NOMO-1 (cell line): ENCODE measurements at regions not wholly inside any gene's neighbourhood (a gene's known extent, or its start where the extent isn't known, plus 50 kb on each side); places are given as distances from the start of the nearest gene placed in this dataset.
A peak's percentile ranks its signal among the peaks of the same experiment; 100 is the strongest.

Experiments used
- DNase-seq, 2 experiments: peaks; one replicate each; lab custom pipeline; 2025; ENCODE audit not compliant: unreplicated experiment in 2 of 2; lab: John Stamatoyannopoulos, UW

DNA sequence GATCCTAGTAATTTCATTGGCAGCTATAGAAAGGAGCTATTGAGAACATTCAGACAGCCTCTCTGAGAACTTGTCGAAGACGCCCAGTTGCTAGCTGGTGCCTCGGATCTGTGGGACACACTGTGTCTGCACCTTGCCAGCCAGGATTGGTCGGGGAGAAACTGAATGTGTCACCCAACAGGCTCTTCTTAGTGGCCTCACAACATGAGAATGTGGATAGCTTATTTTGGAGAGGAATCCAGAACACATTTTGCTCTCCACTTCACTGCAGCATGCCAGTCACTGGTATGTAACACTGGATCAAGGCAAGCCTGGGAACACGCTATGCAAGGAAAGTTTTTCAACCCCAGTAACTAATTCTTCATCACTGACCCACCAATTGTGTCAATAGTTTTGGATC is 89.5 kb upstream of the TRPC3 start:
- no peak for DNase-seq

DNA sequence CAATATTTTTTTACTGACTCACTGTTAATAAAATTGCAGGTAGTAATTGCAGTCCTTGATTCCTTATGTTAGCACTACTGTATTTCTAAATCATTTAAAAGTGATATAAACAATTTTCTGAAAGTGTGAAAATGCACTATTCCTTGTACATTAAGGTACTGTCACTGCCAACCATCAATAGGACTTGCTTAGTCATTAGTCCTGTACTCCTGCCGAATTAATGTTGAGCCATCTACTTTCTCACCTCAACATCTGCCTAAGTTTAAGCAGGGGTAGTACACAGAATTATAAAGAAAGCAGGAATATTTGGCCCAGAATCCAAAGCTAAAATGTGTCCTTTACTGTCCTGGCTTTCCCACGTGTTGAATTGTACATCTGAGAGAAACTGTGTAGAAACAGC is 87.0 kb upstream of the TRPC3 start:
- no peak for DNase-seq

GRCh38 chr4:122034619-122035018 is 82.8 kb upstream of the TRPC3 start:
- no peak for DNase-seq

DNA sequence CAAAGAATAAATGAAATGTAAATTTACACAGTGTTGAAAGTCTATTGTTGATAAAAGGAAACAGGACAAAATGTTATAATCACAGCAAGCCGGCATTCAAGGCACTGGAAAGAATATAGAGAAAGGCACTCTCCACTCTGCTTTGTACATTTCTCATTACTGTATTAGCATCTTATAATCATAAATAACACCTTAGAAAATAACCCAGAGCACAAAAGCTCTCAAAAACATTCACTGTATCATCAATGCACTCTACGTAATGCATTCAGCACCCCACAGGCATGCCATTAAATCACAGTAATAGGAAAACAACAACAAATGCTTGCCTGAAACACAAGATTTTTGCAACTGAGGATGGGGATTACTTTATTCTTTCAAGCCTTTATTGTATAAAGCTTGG is 75.3 kb upstream of the TRPC3 start:
- DNase-seq = no peak

DNA sequence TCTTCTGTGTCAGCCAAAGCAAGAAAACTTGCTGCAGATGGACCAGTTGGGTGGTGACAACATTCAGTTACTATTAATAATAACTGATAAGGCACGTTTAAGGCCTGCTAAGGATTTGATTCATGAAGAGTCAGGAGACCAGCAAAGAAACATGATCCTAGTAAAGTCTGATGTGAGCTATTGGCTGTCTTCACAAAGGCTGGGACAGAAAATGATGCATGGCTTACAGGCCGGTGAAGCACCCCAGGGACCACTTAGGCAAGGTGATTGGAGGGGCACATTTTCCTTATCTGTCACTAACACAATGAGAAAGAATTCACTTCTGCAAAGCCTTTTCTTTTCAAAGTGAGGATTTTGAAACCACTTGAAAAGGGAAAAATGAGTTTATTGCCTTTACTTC is 65.4 kb upstream of the TRPC3 start:
- no peak for DNase-seq

DNA sequence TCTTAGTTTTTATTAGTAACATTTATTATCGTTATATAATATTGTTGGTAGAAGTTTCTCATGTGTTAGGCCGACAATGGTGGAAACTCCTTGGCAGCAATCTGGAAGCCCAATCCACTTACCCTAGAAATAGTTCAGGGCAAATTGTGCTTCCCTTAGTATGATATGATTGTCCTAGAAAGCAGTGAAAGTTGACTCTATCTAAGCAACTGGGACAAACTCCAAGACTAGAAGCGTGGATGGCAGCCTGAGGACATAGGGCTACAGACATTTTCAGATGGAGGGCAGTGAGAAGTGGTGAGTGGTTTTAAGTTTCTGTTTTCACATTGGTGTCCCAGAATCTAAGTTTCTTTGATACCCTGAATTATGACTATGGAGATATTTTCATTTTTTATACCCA is 63.3 kb upstream of the TRPC3 start:
- DNase-seq = no peak

GRCh38 chr4:122012735-122013134 is 60.9 kb upstream of the TRPC3 start:
- peak in 1 of 2 experiments; percentile 34 for DNase-seq

- no peak for DNase-seq
Observed at GRCh38 chr4:122010610-122011009, 58.8 kb upstream of the TRPC3 start.

GRCh38 chr4:122009524-122009923 is 57.7 kb upstream of the TRPC3 start:
- DNase-seq = no peak

- DNase-seq = no peak
Observed at GRCh38 chr4:122007016-122007415, 55.2 kb upstream of the TRPC3 start.

- DNase-seq = no peak
Observed at GRCh38 chr4:122005064-122005755, 53.4 kb upstream of the TRPC3 start.

GRCh38 chr4:122003335-122003734 is 51.5 kb upstream of the TRPC3 start:
- peak; percentile 35 to 60 for DNase-seq
